ENCODE measurements at regions not wholly inside any gene's neighbourhood (a gene's known extent, or its start where the extent isn't known, plus 50 kb on each side); places are given as distances from the start of the nearest gene placed in this dataset.

DNA sequence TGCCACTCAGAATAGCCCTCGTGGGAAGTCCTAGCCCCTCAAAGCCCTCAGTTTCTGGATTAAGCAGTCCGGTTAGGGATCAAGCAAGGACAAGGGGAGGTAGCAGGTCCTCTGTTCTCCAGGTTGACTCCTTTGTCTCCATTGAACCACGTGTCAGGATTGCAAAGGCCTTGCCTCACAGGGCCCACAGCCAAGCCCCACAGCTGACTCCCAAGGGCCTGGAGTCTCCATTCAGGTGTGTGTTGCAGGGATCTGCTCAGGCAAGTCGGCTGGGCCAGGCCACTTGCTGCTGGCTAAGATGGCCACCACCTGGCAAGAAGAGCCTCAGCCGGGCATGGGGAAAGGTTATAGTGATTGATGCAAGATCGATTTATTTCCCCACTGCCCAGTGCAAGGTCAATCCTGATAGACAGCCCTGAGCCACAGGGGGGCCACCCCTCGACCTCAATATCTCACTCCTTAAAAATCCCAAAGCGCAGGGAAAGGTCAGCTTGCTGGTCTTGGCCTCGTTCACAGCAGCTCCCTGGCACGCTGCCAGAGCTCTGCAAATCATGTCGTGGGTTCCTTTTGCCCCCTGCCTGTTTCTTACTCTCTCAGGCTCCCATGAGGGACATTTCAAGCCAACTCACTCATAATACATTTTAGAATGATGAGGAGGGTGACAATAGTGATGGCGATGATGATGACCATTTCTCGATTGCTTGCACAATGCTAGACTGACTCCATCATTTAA, 75.9 kb downstream of the EDN3 start:
- DNase-seq = no peak

DNA sequence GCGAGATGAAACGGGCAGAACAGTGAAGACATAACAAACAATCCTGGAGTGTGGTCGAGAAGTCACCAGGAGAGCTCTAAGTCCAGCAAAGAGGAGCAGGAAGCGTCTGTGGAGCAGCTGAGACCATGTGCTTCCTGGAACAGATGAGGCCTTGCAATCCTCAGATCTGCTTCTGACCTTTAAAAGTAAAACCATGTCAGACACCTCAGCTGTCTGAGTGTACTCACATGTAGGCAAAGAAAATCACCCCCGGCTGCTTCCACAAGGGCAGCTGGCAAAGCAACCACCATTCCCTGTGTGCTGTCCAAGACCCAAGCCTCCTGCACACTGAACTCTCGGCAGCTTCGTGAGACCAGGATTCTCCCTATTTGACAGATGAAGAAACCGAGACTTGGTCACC, 76.6 kb downstream of the EDN3 start:
- DNase-seq = no peak

DNA sequence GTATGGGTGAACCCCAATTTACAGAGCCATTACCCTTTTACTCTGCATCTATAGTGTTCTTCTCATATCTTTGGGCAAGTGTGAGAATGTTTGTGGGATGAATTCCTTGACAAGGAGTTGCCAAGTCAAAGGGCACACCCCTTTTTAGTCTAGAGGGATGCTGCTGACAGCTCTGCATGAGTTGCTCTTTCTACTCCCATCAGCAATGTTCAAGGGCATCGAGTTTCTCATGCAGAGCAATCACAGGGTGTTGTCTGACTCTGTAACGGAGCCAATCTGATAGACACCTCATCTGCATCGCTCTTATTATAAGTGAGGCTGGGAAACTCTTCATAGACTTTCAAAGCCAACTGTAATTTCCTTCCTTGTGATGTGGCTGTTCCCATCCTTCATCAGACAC, 77.4 kb downstream of the EDN3 start:
- DNase-seq = no peak

DNA sequence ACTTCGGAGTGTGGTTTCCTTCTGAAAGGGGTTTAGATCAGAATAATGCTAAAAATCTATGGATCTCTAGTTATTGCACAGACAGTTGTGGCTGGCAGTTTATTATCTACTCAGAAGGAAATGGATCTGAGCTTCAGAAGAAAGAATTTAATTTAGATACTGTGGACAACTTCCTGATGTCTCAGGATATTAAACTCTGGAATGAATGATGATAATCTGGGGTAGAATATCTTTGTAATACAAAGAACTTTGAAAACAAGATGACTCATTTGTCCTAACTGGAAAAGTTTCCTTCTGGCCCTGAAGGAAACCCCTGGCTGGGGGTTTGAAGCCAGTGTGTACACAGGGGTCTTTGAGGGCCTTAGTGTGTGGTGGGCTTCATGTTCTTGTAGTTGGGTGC, 78.0 kb downstream of the EDN3 start:
- DNase-seq = no peak

DNA sequence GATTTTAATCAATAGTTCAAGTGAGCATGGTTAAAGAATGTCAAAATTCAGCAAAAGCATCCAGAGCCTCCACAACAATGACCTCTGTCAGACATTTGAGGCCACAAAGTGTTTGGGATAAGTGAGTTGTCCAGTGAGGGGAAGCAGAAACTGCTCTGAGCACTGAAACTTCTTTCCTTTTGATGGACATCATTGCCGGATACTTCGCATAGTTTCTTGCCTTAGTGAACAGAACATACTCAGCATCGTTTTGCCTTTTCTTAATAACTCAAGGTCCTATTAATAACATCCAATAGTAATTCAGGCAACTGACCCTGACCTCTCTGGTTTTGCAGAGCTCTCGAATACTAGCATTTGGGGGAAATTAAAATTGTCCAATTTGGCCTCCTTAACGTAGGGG, 78.6 kb downstream of the EDN3 start:
- no peak for DNase-seq

DNA sequence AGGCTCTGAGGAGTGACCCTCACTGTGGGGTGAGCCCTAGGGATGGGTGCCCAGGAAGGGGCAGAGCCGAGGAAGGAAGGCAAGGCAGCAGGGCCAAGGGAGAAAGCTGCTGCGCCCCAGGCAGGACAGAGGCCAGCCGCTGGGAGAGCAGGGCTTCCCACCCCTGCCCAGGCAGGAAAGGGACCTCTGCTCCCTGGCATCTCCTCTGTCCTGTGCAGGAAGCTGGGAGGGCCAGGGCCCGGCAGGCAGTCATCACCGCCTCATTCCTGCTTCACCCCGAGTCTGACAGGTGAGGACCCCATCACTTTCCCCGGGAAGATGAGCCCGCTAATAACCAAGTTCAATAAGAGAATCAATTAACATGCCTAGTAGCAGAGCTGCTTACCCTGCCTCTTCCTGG, 81.3 kb downstream of the EDN3 start:
- DNase-seq = no peak

DNA sequence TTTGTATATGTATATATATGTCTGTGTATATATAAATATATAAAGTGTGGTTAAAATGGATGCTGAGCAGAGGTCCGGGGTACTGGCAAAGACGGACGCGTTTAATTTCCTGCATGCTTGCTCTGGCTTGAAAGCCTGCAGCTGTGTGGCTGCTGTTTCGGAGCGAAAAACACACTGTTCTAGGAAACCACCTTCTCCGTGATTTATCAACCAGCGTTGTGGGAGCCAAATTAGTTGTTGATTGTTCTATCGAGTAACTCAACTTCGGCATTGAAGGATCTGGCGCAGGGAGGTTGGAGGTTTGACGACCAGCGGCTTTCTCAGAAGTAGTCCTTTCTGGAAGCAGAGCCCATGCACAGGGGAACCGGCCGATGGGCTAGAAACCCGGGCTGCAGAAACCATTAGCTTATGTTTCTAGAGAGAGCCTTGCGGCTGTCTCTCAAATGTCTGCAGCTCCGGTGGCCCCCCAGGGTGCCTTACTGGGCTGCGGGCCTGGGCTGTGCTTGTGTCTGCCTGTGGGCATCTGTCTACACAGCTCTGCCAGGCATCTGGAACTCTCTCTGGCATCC, 81.8 kb downstream of the EDN3 start:
- no peak for DNase-seq

DNA sequence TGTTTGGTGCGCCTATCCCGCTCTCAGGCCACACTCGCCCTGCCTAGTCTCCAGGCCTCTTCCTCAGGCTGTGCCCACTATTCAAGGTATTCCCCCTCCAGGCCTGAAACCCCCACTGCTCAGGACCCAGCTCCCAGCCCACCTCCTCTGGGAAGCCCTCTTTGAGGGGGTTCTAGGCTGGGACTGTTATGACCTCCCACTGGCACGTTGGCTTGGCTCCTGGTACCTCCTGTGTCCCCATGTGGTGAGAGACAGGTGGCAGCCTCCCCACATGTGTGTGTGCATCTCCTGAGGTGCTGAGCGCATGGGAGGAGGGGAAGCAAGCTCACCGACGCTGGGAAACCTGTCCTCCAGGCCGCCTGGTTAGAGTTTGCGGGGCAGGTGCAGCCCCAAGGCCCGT, 82.5 kb downstream of the EDN3 start:
- DNase-seq = no peak

DNA sequence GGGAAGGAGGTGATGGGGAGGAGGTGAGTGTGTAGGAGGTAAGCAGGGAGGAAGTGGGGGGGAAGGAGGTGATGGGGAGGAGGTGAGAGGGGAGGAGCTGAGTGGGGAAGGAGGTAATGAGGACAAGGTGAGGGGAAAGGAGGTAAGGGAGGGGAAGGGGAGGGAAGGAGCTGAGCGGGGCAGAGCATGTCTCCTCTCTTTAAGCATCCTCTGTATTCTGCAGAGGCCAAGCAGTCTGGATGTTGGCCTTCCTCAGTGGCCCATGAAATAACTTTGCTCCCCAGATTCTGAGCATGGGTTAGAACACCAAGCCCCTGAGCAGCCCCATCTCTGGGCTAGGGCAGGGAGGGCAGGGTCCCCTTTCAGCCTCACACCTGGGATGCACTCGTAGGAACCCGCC, 84.6 kb downstream of the EDN3 start:
- no peak for DNase-seq

DNA sequence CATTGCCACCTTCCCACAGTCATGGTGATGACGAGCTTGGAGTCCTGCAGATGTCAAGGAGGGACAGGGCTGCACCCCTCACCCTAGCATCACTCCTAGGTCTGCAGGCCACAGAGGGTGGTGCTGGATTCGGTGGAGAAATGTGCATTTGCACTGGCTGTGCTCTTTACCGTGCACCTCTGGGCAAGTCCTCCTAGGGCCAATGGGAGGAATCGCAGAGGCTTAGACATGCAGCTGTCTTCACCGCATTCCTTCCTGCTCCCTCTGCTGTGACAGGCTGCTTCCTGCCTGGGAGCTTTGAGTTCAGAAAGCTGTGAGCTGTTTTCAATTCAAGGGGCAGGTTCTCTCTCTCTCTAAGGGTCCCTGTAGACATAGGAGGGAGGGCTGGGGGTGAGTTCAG, 85.1 kb downstream of the EDN3 start:
- no peak for DNase-seq

DNA sequence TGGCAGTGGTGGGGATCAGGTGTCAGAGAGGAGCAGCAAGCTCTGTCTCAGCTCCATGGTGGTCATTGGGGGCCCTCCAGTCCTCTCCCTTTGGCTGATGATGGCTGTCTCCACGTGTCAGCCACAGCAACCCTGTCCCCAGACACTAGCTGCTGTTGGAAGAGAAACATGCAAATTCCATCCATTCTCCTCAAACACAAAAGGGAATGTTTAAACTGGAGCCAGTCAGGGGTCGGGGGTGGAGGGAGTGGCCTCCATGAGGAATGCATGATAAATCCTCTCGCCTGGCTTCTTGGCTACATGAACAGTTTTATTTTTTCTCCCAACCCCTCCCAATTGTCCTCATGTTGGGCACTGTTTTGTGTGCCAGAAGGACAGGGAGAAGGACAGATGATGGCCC, 86.4 kb downstream of the EDN3 start:
- no peak for DNase-seq

DNA sequence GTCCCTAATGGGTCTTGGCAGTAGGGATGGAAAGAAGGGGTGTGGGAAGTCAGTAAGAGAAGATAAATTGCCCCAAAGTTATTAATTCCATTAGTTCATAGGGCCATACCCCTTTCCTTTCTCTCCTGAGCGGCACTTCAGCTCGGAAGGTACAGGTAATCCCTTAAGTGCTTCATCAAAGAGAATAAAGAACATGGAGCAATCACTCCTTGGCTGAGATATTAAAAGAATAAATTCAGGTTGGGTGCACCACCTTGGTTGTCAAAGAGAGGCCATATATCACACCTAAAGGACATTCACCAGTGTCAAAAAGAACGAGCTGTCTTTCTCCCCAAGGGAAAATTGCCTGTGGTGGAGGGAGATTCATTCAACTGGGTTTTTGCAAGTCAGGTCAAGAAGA, 87.5 kb downstream of the EDN3 start:
- no peak for DNase-seq

DNA sequence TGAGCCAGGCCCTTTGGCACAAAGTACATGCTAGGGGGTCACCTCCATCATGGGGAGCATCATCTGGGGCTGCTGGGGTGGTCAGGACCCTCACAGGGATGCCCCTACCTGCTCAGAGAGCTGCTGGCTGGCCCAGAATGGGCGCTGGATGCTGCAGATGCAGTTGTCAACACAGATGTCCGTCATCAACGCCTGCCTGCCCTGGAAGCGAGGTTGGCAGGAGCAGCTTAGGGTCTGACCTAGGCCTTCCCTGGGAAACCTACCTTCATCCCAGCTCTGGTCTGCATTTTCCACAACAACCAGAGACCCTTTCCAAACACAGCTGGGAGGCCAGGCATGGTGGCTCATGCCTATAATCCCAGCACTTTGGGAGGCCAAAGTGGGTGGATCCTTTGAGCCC, 88.0 kb downstream of the EDN3 start:
- DNase-seq = no peak

DNA sequence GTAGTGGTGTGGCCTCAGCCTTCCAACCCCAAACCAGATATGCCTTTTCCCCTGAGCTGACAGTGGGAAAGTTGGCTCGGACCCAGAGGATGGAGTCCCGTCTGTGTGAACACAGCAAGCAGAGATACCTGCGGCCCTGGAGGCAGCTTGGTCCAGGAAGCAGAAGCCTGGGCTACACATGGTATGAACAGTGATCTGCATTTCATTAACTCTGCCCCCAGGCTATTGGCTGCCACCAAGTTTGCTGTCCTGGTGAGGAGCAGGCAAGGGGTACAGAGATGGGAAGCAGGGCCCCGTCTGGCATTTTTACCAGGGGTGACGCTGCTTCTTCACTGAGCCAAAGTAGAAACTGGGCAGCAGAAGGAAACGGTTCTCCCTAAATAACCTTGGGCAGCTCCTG, 90.0 kb downstream of the EDN3 start:
- DNase-seq = no peak

DNA sequence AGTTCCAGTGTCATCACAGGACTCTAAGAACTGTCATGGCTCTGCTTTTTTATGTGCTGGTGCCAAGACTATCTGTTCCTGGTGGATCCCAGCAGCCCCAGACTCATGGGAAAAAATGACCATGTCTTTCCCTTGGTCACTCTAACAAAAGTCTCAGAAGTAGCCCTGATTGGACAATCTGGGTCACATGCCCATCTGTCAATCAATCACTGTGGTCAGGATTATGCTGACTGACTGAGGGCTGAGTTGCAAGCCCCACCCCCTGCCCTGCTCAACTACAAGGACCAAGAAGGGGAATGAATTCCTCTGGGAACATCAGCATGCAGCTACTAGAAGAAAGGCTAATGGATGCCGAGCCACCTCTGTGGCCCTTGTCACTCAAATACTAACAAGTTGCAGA, 91.6 kb downstream of the EDN3 start:
- DNase-seq = no peak

DNA sequence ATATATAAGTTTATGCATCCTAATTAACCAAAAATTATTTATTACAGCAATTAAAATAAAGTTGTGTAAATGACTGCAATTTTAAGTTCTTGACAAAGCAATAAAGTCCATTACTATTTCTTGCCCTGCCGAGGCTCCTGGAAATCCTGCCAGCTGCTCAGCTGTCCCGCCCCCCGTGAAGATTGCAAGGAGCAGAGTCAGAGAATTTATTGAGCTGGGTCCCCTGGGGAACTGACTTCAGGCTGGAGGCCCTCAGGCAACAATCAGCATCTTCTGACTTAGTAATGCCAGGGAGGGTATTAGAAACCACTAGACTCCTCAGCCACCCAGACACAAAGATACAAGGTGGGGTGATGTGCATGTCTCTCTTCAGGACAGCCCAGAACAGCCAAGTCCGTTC, 92.3 kb downstream of the EDN3 start:
- no peak for DNase-seq

DNA sequence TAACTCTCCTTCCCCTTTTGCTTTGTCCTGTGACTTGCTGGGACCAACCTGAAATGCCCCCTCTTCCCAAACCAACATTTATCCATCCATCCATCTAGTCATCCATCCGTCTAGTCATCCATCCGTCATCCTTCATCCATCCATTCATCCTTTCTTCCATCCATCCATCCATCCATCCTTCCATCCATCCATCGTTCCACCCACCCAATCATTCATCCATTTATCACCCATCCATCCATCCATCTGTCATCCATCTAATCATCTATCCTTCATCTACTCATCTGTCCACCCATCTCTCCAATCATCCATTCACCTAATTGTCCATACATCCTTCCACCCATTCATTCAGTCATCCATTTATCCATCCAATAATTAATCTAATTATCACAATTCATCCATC, 92.7 kb downstream of the EDN3 start:
- no peak for DNase-seq

DNA sequence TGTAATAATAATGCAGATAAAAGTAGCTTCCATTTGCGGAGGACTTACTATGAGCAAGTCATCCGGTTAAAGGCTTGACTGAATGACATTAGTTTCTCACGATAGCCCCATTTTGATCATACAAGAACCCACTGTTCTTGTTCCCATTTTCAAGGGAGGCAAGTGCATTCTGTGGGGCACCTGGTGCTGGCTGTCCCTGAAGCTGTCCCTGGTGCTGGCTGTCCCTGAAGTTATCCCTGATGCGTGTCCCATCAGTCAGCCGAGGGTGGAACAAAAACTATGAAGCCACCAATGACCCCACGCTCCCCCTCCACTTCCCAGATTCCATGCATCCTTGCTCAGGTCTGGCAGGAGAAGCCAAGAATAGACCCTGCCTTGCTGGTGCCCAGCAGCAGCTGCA, 95.3 kb downstream of the EDN3 start:
- no peak for DNase-seq

DNA sequence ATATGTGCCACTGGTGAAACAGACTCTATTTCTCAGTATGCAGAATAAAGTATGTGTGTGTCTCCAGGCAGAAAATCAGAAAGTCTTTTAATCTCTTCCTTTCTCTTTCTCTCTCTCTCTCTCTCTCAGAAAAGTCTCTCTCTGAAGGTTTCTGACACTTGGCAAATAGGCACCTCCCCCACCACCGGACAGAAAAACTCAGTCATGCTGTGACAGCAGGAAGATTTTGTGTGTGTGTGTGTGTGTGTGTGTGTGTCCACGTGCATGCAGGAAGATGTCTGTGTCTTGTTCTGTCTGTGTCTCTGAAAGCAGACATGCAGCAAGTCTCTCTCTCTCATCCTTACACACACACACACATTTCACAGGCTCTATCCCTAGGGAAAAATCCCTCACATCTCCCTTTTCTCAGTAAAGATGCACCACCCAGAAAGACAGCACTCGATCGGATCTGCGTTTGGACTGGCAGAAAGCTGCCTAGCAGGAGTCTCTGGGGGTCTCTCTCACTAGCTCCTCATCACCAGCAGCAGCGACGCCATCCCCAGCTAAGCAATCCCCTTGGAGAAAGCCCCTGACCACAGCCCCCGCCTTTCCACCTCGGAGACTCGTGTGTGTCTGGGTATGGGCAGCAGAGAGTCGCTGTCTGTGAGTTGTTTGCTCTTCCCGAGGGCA, 98.3 kb downstream of the EDN3 start:
- DNase-seq = no peak

DNA sequence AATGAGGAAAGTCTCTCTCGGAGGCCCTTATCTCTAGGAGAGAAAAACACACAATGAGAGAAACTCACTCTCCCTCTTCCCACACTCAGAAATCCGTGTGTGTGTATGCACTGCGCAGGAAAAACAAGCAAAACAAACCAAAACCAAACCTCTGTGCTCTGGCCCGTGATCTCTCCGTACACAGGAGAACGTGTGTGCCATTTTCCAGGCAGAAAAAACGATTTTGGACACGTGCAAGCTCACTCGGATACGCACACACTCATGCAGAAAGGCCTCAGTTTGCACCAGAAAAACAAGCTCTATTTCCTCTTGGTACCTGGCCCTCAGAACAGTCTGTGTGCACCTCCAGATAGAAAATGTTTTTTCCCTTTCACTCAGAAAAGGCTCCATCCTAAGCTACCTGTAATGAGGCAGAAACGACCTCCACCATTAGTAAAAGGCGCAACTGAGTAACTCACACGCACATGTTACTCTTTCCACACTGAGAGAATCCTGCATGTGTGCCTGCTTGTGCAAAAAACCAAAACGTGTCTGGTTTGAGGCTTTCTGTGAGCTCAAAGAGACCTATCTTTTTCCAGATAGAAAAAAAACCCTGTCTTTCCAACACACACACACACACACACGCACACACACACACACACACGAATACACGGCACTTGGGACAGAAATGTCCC, 99.2 kb downstream of the EDN3 start:
- DNase-seq = no peak

DNA sequence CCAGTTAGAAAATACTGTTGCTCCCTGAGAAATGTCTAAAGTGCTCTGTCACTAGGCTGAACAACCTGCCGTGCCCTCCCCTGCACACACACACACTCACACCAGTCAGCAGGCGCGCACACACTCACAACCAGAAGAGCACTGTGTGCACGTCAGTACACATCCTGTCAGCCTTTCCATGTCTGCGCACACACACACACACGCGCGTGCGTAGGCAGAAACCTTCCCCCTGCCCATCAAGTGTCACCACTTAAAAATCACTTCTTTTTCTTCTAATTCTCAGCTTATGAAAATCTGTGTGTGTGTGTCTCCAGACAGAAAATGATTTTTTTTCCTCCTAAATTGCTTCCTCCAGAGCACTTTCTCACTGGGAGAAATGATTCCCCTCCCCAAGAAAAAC, 100.3 kb downstream of the EDN3 start:
- DNase-seq = no peak

DNA sequence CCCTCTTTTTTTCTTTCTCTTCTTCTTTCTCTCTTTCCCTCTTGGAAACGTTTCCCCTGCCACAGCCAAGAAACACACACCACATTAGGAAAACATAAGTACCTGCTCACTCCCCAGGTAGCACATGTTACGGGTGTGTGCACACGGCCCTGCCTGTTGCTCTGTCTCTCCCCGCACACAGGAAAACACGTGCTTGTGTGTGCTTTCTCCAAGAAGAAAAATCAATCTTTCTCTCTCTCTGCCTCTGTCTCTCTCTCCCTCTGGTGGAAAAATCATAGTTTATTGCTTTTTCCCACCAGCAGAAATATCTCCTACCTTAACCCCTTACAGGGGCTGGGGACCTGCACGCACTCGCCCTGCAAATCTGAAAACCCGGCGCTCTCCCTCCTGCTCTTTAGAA, 102.3 kb downstream of the EDN3 start:
- no peak for DNase-seq

DNA sequence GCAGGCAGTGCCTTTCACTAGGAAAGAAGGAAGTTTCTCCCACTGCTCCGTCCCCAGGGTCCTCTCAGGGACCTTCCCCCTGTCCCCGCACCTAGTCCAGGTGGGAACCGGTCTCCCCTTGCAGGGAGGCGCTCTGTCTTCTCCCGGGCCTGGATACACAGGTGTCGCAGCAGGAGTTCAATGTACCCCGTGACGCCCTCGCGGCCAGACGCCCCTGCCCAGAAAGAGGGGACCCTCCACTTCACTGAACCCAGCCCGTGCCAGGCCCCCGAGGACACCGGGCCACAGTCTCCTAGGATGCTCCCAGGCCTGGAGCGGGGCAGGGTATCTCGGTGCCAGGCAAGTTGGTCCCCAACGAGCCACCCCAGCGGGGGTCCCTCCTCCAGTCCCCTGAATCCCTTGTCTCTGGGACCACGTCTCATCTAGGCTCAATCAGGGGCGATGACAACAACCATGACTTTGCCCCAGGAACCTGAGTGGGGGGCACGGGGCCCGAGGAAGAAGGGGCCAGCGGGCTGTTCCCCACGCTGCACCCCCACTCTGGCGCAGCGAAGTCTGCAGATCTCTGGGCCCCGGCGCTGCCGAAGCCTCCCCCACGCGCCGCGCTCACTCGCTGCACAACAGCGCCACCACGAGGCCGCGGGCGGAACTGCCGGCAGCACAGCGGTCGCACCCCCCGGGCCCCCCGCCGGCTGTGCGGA, 103.0 kb downstream of the EDN3 start:
- DNase-seq = peak; percentile 48

DNA sequence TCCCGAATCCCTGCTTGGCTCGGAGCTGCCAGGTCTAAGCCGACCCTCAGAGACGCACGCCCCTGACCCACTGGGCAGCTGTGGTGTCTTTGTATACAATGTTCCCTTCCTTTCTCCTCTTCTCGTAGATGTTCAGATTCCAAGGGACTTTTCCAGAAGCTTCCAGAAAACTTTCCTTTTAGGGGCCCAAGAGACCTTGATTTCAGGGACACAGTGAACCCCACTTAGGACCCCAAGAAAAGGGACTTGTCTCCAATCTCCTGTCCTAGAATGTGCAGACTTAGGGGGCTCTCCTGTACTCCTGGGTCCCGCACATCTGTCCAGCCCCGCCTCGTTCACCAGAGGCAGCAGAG, 103.5 kb downstream of the EDN3 start:
- DNase-seq = no peak
